22Rv1 (cell line): ENCODE measurements at regions not wholly inside any gene's neighbourhood (a gene's known extent, or its start where the extent isn't known, plus 50 kb on each side); places are given as distances from the start of the nearest gene placed in this dataset.

Source experiments
- ZFX ChIP-seq: fragments of 450-650 bp; IDR thresholded peaks from 2 replicates; pipeline ENCODE4 v1.6.1; 2017; ENCODE audit warnings: antibody characterized with exemption, borderline replicate concordance
- TF ChIP-seq, protein P1 (sequence below): fragments of 450-650 bp; IDR thresholded peaks from 2 replicates; pipeline ENCODE4 v1.5.1; 2017; ENCODE audit warnings: mild to moderate bottlenecking

DNA sequence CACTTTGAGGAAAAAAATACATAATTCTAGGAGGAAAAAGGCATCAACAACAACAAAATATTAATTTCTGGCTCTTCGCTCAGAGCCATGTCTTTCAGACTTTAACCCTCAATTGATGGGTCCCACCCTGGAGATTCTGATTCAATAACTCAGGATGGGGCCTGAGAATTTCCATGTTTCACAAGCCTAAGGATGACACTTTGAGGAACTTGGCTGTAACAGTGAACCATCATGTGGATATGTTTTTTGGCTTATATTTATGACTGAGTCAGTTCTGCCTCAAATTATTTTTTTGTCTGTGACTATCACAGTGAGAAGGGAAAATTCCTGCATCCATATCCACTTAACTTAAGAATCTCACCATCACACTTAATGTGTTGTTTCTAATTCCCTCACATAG lies 504.6 kb downstream of the RASEF start:
- TF ChIP-seq, protein P1, sequence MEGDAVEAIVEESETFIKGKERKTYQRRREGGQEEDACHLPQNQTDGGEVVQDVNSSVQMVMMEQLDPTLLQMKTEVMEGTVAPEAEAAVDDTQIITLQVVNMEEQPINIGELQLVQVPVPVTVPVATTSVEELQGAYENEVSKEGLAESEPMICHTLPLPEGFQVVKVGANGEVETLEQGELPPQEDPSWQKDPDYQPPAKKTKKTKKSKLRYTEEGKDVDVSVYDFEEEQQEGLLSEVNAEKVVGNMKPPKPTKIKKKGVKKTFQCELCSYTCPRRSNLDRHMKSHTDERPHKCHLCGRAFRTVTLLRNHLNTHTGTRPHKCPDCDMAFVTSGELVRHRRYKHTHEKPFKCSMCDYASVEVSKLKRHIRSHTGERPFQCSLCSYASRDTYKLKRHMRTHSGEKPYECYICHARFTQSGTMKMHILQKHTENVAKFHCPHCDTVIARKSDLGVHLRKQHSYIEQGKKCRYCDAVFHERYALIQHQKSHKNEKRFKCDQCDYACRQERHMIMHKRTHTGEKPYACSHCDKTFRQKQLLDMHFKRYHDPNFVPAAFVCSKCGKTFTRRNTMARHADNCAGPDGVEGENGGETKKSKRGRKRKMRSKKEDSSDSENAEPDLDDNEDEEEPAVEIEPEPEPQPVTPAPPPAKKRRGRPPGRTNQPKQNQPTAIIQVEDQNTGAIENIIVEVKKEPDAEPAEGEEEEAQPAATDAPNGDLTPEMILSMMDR: no peak
- no peak for TF ChIP-seq ZFX
